Esophagus squamous epithelium (tissue), 4 donors: ENCODE measurements at regions not wholly inside any gene's neighbourhood (a gene's known extent, or its start where the extent isn't known, plus 50 kb on each side); places are given as distances from the start of the nearest gene placed in this dataset.
"Not testable (repeated sequence)": the region's sequence is repeated elsewhere in the genome, so short reads cannot be mapped to it uniquely, and the experiment has no call there.

ENCODE experiments used
- POLR2A ChIP-seq, 4 donors: fragments of 450-650 bp; IDR thresholded peaks; one replicate each; pipeline ENCODE4 v1.6.1; 2017; ENCODE audit warnings: antibody characterized with exemption in 4 of 4, mild to moderate bottlenecking in 4 of 4, moderate library complexity in 3 of 4
- TF ChIP-seq, protein P1 (sequence below), 6 experiments: fragments of 450-650 bp in 4 of 6; fragments of 200-600 bp in 2 of 6; sonication (generic) in 2 of 6; IDR thresholded peaks; one replicate each; pipeline ENCODE4 v1.5.1; 2016 to 2019; ENCODE audit warnings: antibody characterized with exemption in 6 of 6, mild to moderate bottlenecking in 4 of 6, moderate library complexity in 4 of 6

DNA sequence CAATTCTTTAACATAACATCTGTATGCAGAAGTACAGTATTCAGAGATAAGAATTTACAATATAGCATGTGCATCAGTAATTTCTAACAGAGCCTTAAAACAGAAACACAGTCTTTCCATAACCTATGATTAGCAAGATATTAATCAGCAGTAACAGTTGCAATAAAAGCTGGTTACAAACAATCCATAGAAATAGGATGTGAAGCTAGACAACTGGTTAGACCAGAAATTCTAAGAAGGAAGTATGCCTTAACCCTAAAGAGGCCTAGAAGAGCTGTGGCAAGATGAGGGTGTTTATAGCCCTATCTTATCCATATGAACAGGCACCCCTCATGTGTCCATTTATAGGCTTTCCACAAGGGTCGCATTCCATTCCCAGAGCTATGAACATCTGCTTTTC, 492.1 kb upstream of the CBLB start:
- TF ChIP-seq, protein P1, sequence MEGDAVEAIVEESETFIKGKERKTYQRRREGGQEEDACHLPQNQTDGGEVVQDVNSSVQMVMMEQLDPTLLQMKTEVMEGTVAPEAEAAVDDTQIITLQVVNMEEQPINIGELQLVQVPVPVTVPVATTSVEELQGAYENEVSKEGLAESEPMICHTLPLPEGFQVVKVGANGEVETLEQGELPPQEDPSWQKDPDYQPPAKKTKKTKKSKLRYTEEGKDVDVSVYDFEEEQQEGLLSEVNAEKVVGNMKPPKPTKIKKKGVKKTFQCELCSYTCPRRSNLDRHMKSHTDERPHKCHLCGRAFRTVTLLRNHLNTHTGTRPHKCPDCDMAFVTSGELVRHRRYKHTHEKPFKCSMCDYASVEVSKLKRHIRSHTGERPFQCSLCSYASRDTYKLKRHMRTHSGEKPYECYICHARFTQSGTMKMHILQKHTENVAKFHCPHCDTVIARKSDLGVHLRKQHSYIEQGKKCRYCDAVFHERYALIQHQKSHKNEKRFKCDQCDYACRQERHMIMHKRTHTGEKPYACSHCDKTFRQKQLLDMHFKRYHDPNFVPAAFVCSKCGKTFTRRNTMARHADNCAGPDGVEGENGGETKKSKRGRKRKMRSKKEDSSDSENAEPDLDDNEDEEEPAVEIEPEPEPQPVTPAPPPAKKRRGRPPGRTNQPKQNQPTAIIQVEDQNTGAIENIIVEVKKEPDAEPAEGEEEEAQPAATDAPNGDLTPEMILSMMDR (IDR thresholded peaks at IDR 0.05): not testable (repeated sequence)
- not testable (repeated sequence) for TF ChIP-seq POLR2A (IDR thresholded peaks at IDR 0.05)
